ENCODE measurements at regions not wholly inside any gene's neighbourhood (a gene's known extent, or its start where the extent isn't known, plus 50 kb on each side); places are given as distances from the start of the nearest gene placed in this dataset.

DNA sequence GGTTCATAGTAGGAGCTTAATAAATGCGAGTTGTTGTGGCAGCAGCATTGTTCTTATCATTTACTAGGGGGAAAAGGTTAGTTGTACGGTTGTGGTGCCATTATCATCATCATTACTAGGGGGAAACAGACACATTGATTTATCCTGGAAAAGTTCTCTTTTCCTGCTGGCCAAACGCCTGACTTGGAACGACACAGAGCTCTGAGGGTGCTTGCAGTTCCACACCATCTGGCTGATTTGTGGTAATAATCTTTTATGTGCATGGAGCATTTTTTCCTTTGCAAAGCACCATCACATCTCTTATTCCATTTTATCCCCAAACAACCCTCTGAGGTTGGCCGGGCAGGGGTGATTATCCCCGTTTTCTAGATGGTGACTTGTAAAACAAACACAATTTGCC, 219.4 kb downstream of the BUB3 start:
- TF ChIP-seq, protein P1, sequence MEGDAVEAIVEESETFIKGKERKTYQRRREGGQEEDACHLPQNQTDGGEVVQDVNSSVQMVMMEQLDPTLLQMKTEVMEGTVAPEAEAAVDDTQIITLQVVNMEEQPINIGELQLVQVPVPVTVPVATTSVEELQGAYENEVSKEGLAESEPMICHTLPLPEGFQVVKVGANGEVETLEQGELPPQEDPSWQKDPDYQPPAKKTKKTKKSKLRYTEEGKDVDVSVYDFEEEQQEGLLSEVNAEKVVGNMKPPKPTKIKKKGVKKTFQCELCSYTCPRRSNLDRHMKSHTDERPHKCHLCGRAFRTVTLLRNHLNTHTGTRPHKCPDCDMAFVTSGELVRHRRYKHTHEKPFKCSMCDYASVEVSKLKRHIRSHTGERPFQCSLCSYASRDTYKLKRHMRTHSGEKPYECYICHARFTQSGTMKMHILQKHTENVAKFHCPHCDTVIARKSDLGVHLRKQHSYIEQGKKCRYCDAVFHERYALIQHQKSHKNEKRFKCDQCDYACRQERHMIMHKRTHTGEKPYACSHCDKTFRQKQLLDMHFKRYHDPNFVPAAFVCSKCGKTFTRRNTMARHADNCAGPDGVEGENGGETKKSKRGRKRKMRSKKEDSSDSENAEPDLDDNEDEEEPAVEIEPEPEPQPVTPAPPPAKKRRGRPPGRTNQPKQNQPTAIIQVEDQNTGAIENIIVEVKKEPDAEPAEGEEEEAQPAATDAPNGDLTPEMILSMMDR (IDR thresholded peaks at IDR 0.05) = no peak
- no peak for TF ChIP-seq POLR2A (IDR thresholded peaks at IDR 0.05)

All from sigmoid colon (tissue), 3 donors.